Neuronal stem cell (in vitro differentiated cells): ENCODE measurements at regions not wholly inside any gene's neighbourhood (a gene's known extent, or its start where the extent isn't known, plus 50 kb on each side); places are given as distances from the start of the nearest gene placed in this dataset.
A peak's percentile ranks its signal among the peaks of the same experiment; 100 is the strongest.

ENCODE experiments used
- DNase-seq: peaks from one replicate; pipeline ENCODE4 v3.0.0-alpha.2; 2013; ENCODE audit warnings: low spot score
- H2AFZ ChIP-seq: one replicate; pipeline ENCODE4 v1.6.1; 2013; ENCODE audit warnings: mild to moderate bottlenecking, low read length, inconsistent platforms
- H2AK5ac ChIP-seq: 2 replicates; pipeline ENCODE4 v1.6.1; 2013; ENCODE audit warnings: low read depth, mild to moderate bottlenecking, inconsistent platforms, low read length, moderate library complexity, mixed read lengths
- H2BK120ac ChIP-seq: 2 replicates; pipeline ENCODE4 v1.6.1; 2013; ENCODE audit warnings: low read depth, mild to moderate bottlenecking, inconsistent platforms, low read length, moderate library complexity, mixed read lengths
- H2BK12ac ChIP-seq: one replicate; pipeline ENCODE4 v1.6.1; 2013; ENCODE audit warnings: low read length, inconsistent platforms
- H2BK15ac ChIP-seq: 2 replicates; pipeline ENCODE4 v1.6.1; 2013; ENCODE audit warnings: mild to moderate bottlenecking, low read length, inconsistent platforms, mixed read lengths
- H2BK5ac ChIP-seq: one replicate; pipeline ENCODE4 v1.6.1; 2013; ENCODE audit warnings: inconsistent platforms, mild to moderate bottlenecking, low read length, moderate library complexity
- H3K14ac ChIP-seq: one replicate; pipeline ENCODE4 v1.6.1; 2013; ENCODE audit warnings: low read length, inconsistent platforms
- H3K18ac ChIP-seq: 2 replicates; pipeline ENCODE4 v1.6.1; 2013; ENCODE audit warnings: low read length, inconsistent platforms
- H3K23ac ChIP-seq: 2 replicates; pipeline ENCODE4 v1.6.1; 2013; ENCODE audit warnings: low read depth, mild to moderate bottlenecking, mixed read lengths, low read length, inconsistent platforms; ENCODE audit not compliant: poor library complexity
- H3K27ac ChIP-seq: replicated peaks from 3 replicates; pipeline ENCODE4 v1.5.1; 2013; ENCODE audit warnings: low read length, inconsistent platforms
- H3K27me3 ChIP-seq, 3 experiments: 2 replicates each; pipeline ENCODE4 v1.6.1; 2013; ENCODE audit warnings: low read length in 3 of 3, mild to moderate bottlenecking in 2 of 3, inconsistent platforms in 1 of 3, low read depth in 1 of 3, mixed read lengths in 1 of 3, moderate library complexity in 1 of 3; ENCODE audit not compliant: control insufficient read depth in 3 of 3, insufficient read depth in 3 of 3
- H3K36me3 ChIP-seq, 2 donors: replicated peaks in 1 of 2; 2 replicates each; pipeline ENCODE4 v1.6.1; 2013; ENCODE audit warnings: low read length in 2 of 2; ENCODE audit not compliant: control insufficient read depth in 2 of 2, insufficient read depth in 2 of 2
- H3K4ac ChIP-seq: 2 replicates; pipeline ENCODE4 v1.6.1; 2013; ENCODE audit warnings: inconsistent platforms, mild to moderate bottlenecking, low read length, moderate library complexity
- H3K4me1 ChIP-seq, 2 donors: 1 replicate in 1 of 2; 2 replicates in 1 of 2; pipeline ENCODE4 v1.6.1; 2013; ENCODE audit warnings: low read length in 2 of 2, low read depth in 1 of 2; ENCODE audit not compliant: control insufficient read depth in 2 of 2, insufficient read depth in 1 of 2
- H3K4me2 ChIP-seq: one replicate; pipeline ENCODE4 v1.6.1; 2013; ENCODE audit warnings: mild to moderate bottlenecking, low read length, inconsistent platforms; ENCODE audit not compliant: insufficient read depth, poor library complexity, severe bottlenecking
- H3K4me3 ChIP-seq, 2 donors: 2 replicates each; pipeline ENCODE4 v1.5.1; 2013; ENCODE audit warnings: low read length in 2 of 2, mild to moderate bottlenecking in 2 of 2, inconsistent platforms in 1 of 2, moderate library complexity in 1 of 2
- H3K79me1 ChIP-seq: one replicate; pipeline ENCODE4 v1.6.1; 2013; ENCODE audit warnings: low read depth, mild to moderate bottlenecking, inconsistent platforms, low read length, moderate library complexity
- H3K9ac ChIP-seq: one replicate; pipeline ENCODE4 v1.6.1; 2013; ENCODE audit warnings: mild to moderate bottlenecking, low read depth, low read length, inconsistent platforms; ENCODE audit not compliant: poor library complexity
- H3K9me3 ChIP-seq, 2 donors: replicated peaks in 1 of 2; 2 replicates each; pipeline versions ENCODE3 to v1.6.1; 2013; ENCODE audit warnings: low read length in 2 of 2, mild to moderate bottlenecking in 2 of 2, inconsistent platforms in 1 of 2, low read depth in 1 of 2, mixed read lengths in 1 of 2, moderate library complexity in 1 of 2; ENCODE audit not compliant: control insufficient read depth in 2 of 2, insufficient read depth in 1 of 2
- H4K8ac ChIP-seq: one replicate; pipeline ENCODE4 v1.6.1; 2013; ENCODE audit warnings: low read depth, mild to moderate bottlenecking, inconsistent platforms, low read length, moderate library complexity
- H4K91ac ChIP-seq: one replicate; pipeline ENCODE4 v1.6.1; 2013; ENCODE audit warnings: low read length, low read depth, mild to moderate bottlenecking, inconsistent platforms; ENCODE audit not compliant: poor library complexity
- WGBS, 2 donors: extraction: QIAGEN DNeasy Blood & Tissue Kit; methylation state at CpG; one replicate each; pipeline ENCODE4 v1.1.7; 2013; ENCODE audit warnings: missing lambda C conversion rate in 2 of 2, mixed read lengths in 1 of 2; ENCODE audit not compliant: insufficient read length in 2 of 2, insufficient replicate concordance in 1 of 2; ENCODE audit errors: extremely low coverage in 2 of 2; 5-methylcytosine and 5-hydroxymethylcytosine counted together

DNA sequence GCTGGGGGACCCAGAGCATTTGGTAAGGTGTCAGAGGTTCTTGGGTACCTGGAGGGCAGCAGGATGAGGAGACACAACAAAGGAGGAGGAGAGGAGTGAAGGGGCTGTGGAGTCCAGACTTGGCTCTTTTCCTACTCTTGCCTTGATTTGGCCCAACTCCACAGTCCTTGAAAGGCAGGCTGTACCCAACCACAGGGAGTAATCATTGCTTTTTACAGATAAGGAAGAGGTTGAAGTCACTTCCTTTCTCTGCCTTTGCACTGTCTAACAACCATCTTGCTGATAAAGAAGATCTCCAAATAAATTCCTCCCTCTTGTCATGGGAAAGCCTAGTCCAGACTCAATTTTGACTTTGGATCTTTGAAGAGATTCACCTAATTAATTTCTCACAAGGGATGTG, 226.8 kb upstream of the HMGA2 start:
- no peak overlapping the region for H3K14ac ChIP-seq
- H4K8ac ChIP-seq = no peak overlapping the region
- H2AK5ac ChIP-seq = no peak overlapping the region
- no peak overlapping the region for H3K18ac ChIP-seq
- no peak overlapping the region for H2BK5ac ChIP-seq
- no peak overlapping the region for H3K4ac ChIP-seq
- no peak for DNase-seq
- no peaks in the 10 kb centered on the region for H3K9me3 ChIP-seq
- no peak overlapping the region for H2AFZ ChIP-seq
- H3K27ac ChIP-seq = no peak overlapping the region
- H3K4me2 ChIP-seq = no peak overlapping the region
- no peak overlapping the region for H3K4me3 ChIP-seq
- no peak overlapping the region for H2BK120ac ChIP-seq
- no peak overlapping the region for H2BK12ac ChIP-seq
- H3K79me1 ChIP-seq = no peaks in the 10 kb centered on the region
- no peaks in the 10 kb centered on the region for H3K27me3 ChIP-seq
- H4K91ac ChIP-seq = no peak overlapping the region
- H3K9ac ChIP-seq = no peak overlapping the region
- H3K4me1 ChIP-seq = peaks cover 2 to 9% of the 10 kb centered on the region in 2 donors
- no peak overlapping the region for H3K23ac ChIP-seq
- H3K36me3 ChIP-seq = no peaks in the 10 kb centered on the region
- H2BK15ac ChIP-seq = no peak overlapping the region

DNA sequence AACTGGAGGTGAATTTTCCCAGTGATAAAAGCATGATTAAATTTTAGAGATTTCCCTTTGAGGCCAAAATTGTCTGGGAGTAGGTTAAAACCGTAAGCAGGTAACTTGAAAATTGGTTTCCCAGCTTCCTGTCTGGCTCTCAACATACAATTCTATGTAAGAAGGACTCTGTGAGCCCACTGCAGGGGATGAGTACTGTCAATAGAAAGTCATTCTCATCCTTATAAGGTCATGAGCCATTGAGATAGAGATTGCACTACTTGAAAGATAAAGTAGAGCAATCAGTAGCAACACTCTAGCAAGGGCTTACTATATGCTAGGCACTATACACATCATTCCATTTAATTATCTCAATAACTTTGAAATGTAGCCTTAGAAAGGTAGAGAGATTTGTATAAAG, 225.6 kb upstream of the HMGA2 start:
- H2BK120ac ChIP-seq = no peak overlapping the region
- H3K4me2 ChIP-seq = no peak overlapping the region
- no peak overlapping the region for H2BK5ac ChIP-seq
- no peaks in the 10 kb centered on the region for H3K9me3 ChIP-seq
- H3K14ac ChIP-seq = no peak overlapping the region
- H3K27me3 ChIP-seq = no peaks in the 10 kb centered on the region
- no peaks in the 10 kb centered on the region for H3K79me1 ChIP-seq
- H4K91ac ChIP-seq = no peak overlapping the region
- H3K4ac ChIP-seq = no peak overlapping the region
- no peak overlapping the region for H2AFZ ChIP-seq
- no peak overlapping the region for H4K8ac ChIP-seq
- no peak overlapping the region for H2BK15ac ChIP-seq
- no peaks in the 10 kb centered on the region for H3K36me3 ChIP-seq
- no peak overlapping the region for H3K4me3 ChIP-seq
- no peak overlapping the region for H3K18ac ChIP-seq
- WGBS, 2 donors = no CpG with 5 or more reads among the region's 1 CpG
- H2BK12ac ChIP-seq = no peak overlapping the region
- no peak for DNase-seq
- no peak overlapping the region for H3K27ac ChIP-seq
- H3K9ac ChIP-seq = no peak overlapping the region
- H3K4me1 ChIP-seq = peaks cover 6 to 11% of the 10 kb centered on the region in 2 donors
- no peak overlapping the region for H2AK5ac ChIP-seq
- no peak overlapping the region for H3K23ac ChIP-seq

DNA sequence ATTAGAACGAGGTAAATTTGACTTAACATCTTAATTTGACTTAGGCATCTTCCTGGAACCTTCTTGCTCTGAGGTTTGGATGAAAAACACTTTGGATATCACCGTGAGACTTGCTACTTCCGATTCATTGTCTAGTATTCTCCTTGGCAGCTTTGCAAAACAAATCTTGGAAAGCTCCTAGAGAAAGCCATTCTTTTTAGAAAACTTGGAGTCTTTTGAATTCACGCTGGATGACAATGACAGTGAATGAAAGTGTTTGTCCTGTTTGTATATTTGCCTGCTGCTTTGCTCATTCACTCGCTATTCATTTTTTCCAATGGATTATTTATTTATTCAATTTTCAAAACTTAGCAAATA, 222.1 kb upstream of the HMGA2 start:
- Histone ChIP-seq H2BK15ac (no peak overlapping the region), H2AFZ (peak overlapping the region; percentile 21), H2BK5ac (no peak overlapping the region), H2BK120ac (no peak overlapping the region), H4K8ac (no peak overlapping the region), H3K9me3 (no peaks in the 10 kb centered on the region), H3K14ac (no peak overlapping the region), H3K9ac (no peak overlapping the region), H2AK5ac (no peak overlapping the region), H3K79me1 (no peaks in the 10 kb centered on the region), H3K27ac (no peak overlapping the region), H3K23ac (no peak overlapping the region), H3K4me2 (no peak overlapping the region), H3K27me3 (no peaks in the 10 kb centered on the region), H4K91ac (no peak overlapping the region), H3K36me3 (no peaks in the 10 kb centered on the region), H2BK12ac (no peak overlapping the region), H3K4ac (no peak overlapping the region), H3K4me1 (peaks cover 4 to 5% of the 10 kb centered on the region in 2 donors), H3K18ac (no peak overlapping the region), H3K4me3 (no peak overlapping the region)
- WGBS, 2 donors = no CpG with 5 or more reads among the region's 5 CpGs
- no peak for DNase-seq

DNA sequence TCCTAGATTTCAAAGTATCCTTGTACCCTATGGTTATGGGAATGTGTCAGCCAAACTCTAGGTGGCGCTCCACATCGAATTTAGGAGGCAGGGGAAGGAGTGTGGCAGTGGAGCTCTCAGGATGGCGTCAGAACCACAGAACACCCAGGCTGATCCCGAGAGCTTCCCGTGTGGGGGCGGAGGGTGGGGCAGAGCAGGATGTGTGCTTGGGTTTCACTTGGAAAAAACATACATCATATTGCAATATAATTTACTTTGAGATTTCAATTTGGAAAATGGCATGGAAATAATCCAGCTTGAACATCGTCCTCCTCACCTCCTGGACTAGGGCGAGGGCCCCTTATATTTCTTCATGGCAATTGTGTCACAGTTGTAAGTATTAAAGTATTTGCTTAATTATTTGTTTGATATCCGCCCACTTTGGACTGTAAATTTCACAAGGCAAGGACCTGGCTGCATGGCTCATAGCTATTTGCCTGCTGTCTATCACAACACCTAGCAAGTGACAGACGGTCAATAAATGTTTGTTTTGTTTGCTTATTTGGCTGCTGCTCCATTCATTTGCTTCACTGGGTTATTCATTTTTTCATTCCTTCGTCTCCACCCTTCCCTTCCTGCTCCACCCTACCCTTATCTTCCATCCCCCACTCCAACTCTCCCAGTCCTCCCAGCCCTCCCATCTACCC, 221.5 kb upstream of the HMGA2 start:
- Histone ChIP-seq H3K4me3 (no peak overlapping the region), H3K18ac (no peak overlapping the region), H3K4me1 (peaks cover 4 to 5% of the 10 kb centered on the region in 2 donors)

More for the DNA sequence above, 221.5 kb upstream of the HMGA2 start:
- Histone ChIP-seq H3K9me3 (peaks cover 0 to 2% of the 10 kb centered on the region in 2 donors), H2BK12ac (no peak overlapping the region), H3K27ac (no peak overlapping the region), H2BK120ac (no peak overlapping the region), H4K8ac (no peak overlapping the region), H3K4me2 (no peak overlapping the region), H2BK15ac (no peak overlapping the region), H3K23ac (no peak overlapping the region), H2AFZ (peak overlapping the region; percentile 21), H4K91ac (no peak overlapping the region), H2BK5ac (no peak overlapping the region), H3K14ac (no peak overlapping the region), H3K79me1 (no peaks in the 10 kb centered on the region), H3K9ac (no peak overlapping the region), H3K36me3 (no peaks in the 10 kb centered on the region), H3K27me3 (no peaks in the 10 kb centered on the region), H2AK5ac (no peak overlapping the region), H3K4ac (no peak overlapping the region)
- 100% methylated on average over 1 of the region's 11 CpGs; no CpG with 5 or more reads in 1 of the 2 donors for WGBS, 2 donors
- DNase-seq = peak; percentile 51
